Stromal cell of bone marrow (primary cell): ENCODE measurements at regions not wholly inside any gene's neighbourhood (a gene's known extent, or its start where the extent isn't known, plus 50 kb on each side); places are given as distances from the start of the nearest gene placed in this dataset.
"Not testable (repeated sequence)": the region's sequence is repeated elsewhere in the genome, so short reads cannot be mapped to it uniquely, and the experiment has no call there.

Experiments
- DNase-seq: peaks from one replicate; pipeline ENCODE4 v3.0.0-alpha.2; 2012; ENCODE audit warnings: low read depth

DNA sequence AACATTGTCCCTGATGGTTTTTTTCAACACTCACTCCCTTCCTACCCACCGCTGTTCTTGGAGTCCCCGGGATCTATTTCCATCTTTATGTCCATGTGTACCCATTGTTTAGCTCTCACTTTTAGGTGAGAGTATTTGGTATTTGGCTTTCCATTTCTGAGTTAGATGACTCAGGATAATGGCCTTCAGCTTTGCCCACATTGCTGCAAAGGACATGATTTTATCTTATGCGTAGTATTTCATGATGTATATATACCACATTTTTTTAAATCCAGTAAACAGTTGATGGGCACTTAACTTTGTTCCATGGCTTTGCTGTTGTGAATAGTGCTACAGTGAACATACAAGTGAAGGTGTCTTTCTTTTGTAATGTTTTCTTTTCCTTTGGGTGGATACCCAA, 123.5 kb upstream of the KITLG start:
- no peak for DNase-seq

DNA sequence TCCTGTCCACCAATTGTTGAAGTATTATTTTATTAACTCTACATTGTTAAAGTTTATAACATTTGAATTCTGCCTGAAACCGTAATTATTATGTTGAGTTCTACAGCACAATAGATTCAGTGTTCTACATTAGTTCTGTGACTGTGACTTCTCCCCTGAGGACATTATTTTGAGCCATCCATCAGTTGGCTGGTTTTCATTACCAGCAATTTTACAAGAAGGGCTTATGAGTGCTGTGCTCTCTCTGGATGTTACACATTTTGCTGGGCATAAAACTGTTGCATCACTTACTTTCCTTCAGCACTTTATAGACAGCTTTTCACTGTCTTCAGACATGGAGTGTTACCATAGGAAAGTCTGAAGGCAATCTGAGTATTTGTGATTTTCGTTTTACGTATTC, 118.2 kb upstream of the KITLG start:
- DNase-seq = no peak

DNA sequence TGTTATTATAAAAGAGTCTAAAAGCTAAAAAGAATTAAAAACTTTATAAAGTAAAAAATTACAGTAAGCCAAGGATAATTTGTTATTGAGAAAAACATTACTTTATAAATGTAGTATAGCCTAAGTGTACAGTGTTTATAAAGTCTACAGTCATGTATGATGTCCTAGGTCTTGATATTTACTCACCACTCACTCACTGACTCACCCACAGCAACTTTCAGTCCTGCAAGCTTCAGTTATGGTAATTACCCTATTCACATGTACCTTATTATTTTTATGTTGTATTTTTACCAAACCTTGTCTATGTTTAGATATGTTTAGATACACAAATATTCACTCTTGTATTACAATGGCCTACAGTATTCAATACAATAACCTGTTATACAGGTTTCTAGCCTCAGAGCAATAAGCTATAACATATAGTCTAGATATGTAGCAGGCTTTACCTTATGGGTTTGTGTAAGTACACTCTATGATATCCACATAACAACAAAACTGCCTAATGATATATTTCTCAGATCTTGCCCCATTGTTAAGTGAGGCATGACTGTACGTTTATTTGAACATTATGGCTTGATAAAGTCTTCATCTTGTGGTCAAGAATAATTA, 113.7 kb upstream of the KITLG start:
- DNase-seq = no peak

DNA sequence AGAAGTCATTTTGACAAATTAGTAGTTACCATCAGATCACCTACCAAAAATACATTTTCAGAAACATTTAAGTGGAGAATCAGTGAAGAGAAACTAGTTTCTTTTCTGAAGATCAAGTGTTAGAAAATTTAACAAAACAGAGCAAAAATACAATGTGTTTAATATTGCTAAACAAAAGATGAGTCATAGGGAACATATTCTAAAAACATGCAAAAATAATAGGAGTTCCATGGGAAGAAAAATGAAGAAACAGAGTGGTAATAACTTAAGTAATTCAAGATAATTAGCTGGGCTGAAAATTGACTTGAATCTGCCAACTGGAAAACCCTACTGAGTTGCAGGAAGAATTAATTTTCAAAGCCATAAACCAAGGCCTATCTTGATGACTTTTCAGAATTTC, 111.5 kb upstream of the KITLG start:
- no peak for DNase-seq

DNA sequence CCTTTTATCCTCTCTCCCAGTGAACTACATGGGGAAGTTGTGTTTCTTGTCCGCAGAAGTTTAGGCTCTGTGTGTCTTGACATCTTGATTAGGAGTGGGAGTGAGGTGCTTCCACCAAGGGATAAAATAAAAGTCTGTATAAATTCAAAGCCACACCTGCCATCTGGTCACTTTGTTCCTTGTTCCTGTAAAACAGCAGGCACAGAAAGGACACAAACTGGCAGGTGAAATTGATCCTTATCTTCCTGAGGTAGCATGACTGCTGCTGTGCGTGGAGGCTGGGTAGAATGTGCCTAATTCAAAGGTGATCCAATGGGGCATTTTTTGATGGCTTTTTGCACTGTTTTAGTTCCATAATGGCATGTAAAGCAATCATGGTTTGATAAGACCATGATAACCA, 104.3 kb upstream of the KITLG start:
- DNase-seq = no peak

DNA sequence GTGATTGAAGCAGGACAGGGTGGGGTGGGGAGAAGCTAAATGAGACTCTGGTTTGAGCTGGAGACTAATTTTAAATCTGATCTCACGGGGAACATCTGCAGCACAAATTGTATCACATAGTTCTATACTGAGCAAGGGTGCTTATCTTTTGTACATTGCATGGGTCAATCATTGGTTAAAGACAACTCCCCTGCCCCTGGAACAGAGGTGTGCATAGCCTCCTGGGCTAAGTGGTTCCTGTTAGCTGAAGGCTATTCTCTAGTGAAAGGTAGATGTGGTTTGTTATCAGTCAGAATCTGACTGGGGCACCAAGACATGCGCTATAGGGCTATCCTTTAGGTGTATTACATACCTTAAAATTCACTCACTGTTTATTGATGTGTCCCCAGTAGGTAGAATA, 103.9 kb upstream of the KITLG start:
- no peak for DNase-seq

DNA sequence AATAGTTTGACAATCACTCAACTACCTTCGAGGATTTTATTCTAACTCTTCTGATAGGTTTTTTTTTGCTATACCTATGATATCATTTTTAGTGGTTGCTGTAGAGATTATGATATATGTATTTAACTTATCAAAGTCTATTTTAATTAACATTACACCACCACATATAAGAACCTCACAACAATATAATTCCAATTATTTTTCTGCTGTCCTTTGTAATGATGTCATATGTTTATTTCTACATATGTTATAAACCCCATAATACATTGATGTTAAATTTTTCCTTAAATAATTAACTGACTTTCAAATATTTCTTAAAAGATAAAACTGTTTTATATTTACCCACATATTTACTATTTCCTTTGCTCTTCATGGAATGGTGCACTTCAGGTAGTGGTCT, 103.4 kb upstream of the KITLG start:
- DNase-seq = no peak

DNA sequence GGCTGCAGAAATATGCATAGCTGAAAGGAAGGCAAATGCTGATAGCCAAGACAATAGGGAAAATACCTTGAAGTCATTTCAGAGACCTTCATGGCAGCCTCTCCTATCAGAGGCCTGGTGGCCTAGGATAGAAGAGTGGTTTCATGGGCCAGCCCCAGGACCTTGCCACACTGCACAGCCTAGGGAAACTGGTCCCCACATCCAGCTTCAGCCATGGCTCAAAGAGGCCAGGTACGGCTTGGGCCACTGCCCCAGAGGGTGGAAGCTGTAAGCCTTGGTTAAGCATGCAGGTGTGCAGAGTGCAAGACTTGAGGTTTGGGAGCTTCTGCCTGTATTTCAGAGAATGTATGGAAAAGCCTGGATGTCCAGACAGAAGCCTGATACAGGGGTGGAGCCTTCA, 101.0 kb upstream of the KITLG start:
- no peak for DNase-seq

DNA sequence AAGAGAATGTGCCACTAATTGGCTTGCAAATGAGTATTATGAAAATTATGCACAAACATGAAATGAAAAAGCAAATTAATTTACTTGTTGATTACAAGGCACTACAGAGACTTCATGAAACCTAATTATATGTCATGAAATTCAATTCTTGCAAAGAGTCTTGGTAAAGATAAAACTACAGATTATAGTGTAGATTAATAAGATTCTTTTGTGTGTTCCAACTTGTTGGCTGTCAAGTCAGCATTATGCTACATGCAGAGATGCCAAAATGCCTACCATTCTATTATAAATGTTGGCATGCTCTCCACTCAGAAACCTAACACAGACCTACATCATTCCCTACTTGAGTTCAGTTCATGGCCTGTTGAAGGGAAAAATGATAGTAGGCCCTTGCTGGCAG, 97.2 kb upstream of the KITLG start:
- no peak for DNase-seq

DNA sequence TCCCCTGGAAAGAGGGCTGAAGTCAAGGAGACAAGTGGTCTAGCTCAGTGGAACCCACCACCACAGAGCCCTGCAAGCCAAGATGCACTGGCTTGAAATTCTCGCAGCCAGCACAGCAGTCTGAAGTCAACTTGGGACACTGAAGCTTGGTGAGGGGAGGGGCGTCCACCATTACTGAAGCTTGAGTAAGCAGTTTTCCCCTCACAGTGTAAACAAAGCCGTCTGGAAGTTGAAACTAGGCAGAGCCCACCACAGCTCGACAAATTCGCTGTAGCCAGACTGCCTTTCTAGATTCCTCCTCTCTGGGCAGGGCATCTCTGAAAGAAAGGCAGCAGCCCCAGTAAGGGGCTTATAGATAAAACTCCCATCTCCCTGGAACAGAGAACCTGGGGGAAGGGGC, 87.3 kb upstream of the KITLG start:
- not testable (repeated sequence) for DNase-seq

DNA sequence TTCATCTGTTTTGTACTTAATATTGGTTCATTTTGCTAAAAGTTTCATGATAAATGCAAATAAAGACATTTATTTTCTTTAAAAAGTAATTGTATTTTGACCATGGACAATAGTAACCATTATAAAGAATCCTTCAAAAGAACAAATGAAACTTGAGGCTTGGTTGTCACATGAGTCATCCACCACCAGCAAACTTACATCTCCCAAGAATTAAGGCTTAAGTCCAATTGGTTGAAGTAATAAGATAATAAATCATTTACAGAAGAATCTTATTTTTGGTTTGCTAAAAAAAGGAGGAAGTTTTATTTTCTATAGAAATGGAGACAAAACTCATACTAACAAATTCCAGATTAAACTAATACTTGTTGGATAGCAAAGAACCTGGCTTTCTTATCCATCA, 84.8 kb upstream of the KITLG start:
- peak; percentile 33 for DNase-seq

DNA sequence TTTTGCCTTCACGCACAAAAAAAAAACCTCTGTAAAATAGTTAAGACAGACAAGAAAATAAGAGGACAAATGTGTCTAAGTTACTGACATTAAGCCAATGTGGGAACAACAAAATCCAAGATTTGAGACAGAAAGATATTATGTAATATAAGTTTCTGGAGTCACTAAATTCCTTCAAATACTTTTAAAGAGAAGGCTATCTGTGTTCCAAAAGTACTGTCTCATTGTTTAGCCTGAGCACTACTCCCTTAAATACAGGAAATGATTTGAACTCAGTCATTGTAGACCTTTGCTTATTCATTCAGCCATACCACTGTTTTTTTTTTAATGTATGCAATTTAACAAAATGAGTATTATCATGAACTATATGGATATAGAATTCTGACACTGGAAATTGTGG, 82.7 kb upstream of the KITLG start:
- DNase-seq = no peak

DNA sequence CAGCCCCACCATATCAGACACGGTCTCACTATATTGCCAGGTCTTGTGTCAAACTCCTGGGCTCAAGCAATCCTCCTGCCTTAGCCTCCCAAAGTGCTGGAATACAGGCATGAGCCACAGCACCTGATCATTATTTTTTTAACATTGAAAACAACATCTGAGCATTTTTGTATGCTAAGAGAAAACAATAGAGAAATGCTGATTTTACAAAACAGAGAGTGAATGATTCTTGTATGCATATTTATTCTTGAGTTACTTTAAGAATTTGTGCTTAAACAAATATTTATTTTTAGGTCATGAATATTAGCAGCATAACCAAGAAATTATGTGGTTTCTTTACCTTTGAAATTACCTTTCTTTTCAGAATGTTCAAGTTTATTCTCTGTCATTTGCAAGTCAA, 81.8 kb upstream of the KITLG start:
- no peak for DNase-seq

DNA sequence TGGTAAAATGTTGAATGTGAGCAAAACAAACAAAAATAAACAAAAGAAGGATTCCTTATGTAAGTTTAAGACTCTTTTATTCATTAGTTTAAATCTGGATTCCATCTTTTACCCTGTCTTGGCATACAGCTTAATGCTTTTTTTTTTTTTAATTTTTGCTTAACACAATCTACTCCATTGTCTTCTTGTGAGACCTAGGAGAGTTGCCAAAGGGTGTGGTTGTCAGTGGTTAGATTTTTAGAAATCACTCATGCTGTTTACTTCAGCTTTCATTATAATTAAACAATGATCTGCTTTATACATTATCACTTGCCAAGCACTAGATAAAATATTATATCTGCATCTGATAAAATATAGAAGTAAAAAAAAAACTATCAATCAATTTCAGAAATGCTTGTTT, 77.7 kb upstream of the KITLG start:
- no peak for DNase-seq

DNA sequence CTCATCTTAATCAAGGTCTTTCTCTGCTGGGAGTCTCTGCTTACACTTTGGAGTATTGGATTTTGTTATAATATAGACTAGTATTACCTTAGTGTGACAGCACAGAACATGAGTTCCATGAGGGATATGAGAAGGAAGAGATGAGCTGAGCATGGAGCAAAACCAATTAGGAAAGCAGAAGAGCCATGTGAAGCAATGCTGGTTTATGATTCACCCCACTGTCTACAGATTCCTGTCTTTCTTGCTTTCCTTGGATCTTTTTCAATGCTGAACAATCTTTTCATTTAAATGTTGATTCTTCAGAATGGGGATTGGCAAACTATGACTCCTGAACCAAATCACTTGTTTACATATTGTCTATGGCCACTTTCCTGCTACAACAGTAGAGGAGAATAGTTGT, 70.4 kb upstream of the KITLG start:
- peak; percentile 68 for DNase-seq

DNA sequence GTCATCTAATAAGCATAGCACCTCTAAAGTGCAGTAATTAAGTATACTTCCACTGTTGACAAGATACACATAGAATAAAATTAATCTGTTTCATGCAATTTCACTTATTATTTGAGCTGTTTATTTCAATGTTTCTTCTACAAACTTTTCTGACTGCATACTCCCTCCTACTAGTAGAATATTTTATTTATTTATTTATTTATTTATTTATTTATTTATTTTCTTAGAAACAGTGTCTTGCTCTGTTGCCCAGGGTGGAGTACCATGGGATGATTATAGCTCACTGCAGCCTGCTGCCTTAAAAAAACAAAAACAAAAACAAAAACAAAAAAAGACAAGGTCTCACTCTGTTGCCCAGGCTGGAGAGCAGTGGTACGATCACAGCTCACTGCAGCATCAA, 68.4 kb upstream of the KITLG start:
- DNase-seq = no peak

DNA sequence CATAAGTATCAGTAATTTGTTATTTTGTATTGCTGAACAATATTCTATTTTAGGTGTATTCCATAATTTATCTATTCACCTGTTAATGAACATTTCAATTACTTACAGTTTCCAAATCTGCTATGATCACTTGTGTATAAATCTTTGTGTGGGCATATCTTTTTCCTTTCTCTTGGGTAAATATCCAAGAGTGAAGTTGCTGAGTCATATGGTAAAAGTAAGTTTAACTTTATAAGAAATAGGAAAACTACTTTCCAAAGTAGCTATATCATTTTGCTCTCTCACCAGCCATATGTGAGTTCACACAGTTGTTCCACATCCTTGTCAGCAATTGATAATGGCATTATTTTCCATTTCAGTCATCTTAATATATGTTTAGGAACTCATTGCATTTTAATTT, 66.6 kb upstream of the KITLG start:
- DNase-seq = no peak

DNA sequence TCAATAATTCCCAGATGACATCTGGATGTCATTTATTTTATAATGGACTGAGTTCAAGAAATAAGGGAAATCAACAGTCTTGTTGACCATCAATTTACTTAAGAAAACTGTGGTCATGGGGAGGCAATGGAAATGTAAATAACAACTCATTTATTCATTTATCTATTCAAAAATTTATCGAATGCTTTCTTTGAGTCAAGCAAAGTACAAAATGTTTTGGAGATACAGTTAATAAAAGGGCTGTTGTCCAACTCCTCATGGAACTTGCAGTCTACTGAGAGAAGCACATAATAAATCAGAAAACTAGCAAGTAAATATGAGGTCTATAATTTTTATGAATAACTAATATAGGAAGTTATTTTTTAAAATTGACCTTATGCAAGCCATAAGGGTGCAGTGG, 65.5 kb upstream of the KITLG start:
- DNase-seq = no peak

DNA sequence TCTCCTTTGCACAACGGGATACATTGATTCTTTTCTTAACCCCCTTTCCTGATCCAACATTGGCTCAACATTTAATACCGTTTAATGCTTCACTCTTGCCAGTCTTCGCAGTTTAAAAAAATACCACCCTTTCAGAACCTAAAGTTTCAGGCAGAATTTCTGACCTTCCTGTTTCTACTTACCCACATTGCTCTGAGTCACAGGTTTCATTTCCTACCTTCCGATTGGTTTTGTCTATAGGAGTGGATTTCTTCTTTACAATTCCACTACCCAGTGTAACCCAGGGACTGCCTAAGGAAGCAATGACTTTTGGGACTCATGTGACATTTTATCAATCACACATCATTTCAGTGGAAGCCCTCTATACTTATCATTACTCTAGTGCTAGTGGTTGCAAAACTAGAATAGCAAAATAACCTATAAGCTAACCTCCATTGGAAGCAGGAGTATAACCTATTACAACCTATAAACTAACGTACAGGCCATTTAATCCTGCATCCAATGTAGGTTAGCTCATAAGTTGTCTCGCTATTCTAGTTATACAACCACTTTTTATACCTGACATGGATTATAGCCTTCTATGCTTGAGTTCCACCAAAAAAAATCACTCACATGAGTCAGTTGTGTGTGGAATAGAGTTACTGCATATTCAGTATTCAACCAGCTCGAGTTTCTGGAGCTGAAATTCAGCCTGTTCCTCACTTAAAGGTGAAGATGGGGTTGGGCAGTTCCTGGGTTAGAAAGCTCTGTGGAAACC, 64.9 kb upstream of the KITLG start:
- DNase-seq = no peak

DNA sequence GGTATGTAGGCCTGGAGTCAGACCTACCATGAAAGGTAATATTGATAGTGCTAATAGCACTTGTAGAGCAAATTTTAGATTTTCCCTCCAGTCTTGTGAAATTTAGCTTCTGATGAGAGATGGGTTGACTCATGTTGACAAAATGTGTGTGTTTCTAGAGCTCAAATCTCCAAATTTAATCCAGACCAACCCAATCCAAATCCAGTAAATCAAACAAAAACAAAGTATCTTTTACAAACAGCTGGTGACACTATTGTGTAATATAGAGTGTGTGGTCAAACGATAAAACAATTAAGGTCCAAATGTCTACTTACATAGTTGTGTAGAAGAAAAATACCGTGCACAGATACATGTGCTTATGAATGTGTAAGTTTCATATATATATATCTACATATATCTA, 63.4 kb upstream of the KITLG start:
- DNase-seq = peak; percentile 44

DNA sequence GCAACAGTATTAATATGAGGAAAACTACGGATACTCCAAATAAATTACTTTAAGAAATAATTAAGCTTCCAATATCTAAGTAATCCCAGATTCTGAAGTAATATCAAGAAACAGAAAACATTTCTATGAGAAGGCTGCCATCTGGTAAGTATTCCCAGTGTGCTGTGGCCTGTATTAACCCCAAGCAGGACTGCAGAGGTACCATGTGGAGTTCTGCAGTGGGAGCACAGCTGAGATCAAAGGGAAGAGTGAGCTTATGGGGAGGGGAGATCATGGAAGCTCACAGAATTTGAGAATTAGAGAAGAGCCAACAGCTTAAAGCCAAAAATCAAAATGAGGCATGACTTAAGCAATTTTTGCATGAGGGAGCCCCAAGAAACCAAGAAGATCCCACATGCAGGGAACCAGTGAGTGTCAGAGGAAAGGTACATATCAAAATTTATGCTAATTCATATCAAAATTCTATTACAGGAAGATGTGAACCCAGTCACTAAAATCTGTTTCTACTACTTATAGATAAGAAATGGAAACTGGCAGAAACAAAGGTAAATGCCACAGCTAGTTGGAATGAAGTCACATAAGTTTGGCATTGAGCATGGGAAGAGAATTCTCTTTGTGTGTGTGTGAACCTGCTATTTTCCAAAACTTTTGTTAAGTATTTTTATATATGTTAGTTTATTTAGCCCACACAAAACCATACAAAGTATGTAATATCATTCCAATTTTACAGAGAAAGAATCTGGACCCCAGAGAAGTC, 62.6 kb upstream of the KITLG start:
- no peak for DNase-seq

DNA sequence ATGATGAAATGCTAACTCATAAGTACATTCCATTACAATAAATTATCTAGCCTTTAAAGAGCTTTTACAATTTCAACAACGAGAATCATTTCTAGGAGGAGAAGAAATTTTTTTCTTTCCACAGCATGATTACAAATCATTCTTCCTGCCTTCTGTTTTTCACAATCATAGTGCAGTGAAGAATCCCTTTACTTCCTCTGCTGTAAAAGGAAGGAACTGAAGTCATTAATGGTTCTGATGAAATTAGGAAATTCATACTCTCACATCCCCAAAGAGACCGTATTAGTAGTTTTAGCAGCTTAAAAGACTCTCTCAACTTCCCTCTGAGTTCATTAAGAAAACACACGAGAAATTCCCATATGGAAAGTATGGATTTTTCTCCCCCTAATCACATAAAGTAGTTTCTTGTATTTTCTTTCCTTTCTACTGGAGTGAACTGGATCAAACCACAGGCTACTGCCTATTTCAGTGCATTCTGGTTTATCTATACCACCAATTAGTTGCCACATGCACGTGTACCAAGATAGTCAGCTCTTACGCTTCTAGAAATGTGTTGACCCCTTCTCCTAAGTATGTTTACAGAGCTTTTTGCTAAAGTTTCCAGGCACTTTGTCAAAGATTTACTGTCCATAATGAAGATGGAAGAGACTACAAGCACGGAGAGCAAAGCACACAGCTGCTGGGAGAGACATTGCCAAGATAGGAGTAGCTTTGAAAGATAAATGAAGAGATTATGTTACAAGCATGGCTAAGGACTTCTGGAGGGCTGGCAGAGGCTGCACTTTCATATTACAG, 58.9 kb upstream of the KITLG start:
- DNase-seq = peak; percentile 31

DNA sequence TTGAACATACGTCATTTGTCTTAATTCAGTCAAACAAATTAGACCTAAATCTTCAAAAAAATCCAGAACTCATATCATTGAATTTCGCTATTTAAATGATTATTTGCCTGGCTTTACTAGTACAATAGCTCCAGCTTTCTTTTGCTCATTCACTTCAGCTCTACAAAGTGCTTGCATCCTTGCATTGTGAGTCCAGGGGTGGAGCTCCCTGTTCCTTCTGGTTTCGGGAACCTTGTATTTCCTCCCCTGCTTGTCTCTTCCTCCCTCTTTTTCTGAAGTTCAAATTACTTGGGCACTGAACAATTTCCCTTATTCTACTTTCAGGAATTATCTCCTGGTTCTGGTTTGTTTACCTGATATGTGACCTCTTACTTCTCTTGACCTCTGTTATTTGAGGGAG, 58.1 kb upstream of the KITLG start:
- DNase-seq = no peak
